IMR-90 (cell line): ENCODE measurements at regions not wholly inside any gene's neighbourhood (a gene's known extent, or its start where the extent isn't known, plus 50 kb on each side); places are given as distances from the start of the nearest gene placed in this dataset.

Experiments
- ATAC-seq: fragments of 200-7000 bp; cut with Tn5 transposase; 2 replicates; pipeline ENCODE4 v1.9.1; 2020; ENCODE audit warnings: low read depth, mild to moderate bottlenecking, moderate library complexity
- BruUV-seq: library from RNA; stranded (reverse); fragments of 400-500 nt; replicated peaks from 2 replicates; lab custom pipeline; 2021; lab: Mats Ljungman, UMichigan
- CTCF ChIA-PET: fragments of 300-600 bp; formaldehyde crosslinking; extraction: SDS; loops from one replicate; lab custom pipeline; 2021; ENCODE audit warnings: antibody characterized with exemption; lab: Yijun Ruan, JAX
- POLR2A ChIA-PET: fragments of 300-600 bp; sonication (Branson Sonifier 250); formaldehyde crosslinking; loops from one replicate; lab custom pipeline; 2022; ENCODE audit warnings: antibody characterized with exemption; ENCODE audit not compliant: unreplicated experiment; lab: Charles Lee
- DNase-seq: peaks from one replicate; pipeline ENCODE4 v3.0.0; 2013
- H2AFZ ChIP-seq: replicated peaks from 2 replicates; pipeline ENCODE3; 2013; ENCODE audit warnings: low read length, mild to moderate bottlenecking; ENCODE audit not compliant: poor library complexity
- H2AK5ac ChIP-seq: 2 replicates; pipeline ENCODE4 v1.6.1; 2013; ENCODE audit warnings: low read depth, low read length, inconsistent platforms
- H2AK9ac ChIP-seq: replicated peaks from 2 replicates; pipeline ENCODE3; 2013; ENCODE audit warnings: mild to moderate bottlenecking, low read depth, low read length, moderate library complexity; ENCODE audit not compliant: poor library complexity
- H2BK120ac ChIP-seq: 2 replicates; pipeline ENCODE4 v1.6.1; 2013; ENCODE audit warnings: low read depth, low read length, inconsistent platforms
- H2BK15ac ChIP-seq: 3 replicates; pipeline ENCODE4 v1.6.1; 2013; ENCODE audit warnings: low read depth, low read length, inconsistent platforms
- H2BK20ac ChIP-seq: 2 replicates; pipeline ENCODE4 v1.6.1; 2013; ENCODE audit warnings: low read depth, mild to moderate bottlenecking, inconsistent platforms, low read length, moderate library complexity
- H2BK5ac ChIP-seq: 2 replicates; pipeline ENCODE4 v1.6.1; 2013; ENCODE audit warnings: mild to moderate bottlenecking, low read depth, low read length, inconsistent platforms; ENCODE audit not compliant: poor library complexity, severe bottlenecking
- H3K14ac ChIP-seq: replicated peaks from 2 replicates; pipeline ENCODE4 v1.6.1; 2013; ENCODE audit warnings: low read depth, low read length, inconsistent platforms
- H3K18ac ChIP-seq: 2 replicates; pipeline ENCODE4 v1.6.1; 2013; ENCODE audit warnings: low read depth, low read length, control low read depth
- H3K23ac ChIP-seq: 2 replicates; pipeline ENCODE4 v1.6.1; 2013; ENCODE audit warnings: low read depth, low read length, inconsistent platforms
- H3K27ac ChIP-seq: 2 replicates; pipeline ENCODE4 v1.5.1; 2013; ENCODE audit warnings: mild to moderate bottlenecking, control low read depth, low read length; ENCODE audit not compliant: insufficient read depth
- H3K27me3 ChIP-seq: 2 replicates; pipeline ENCODE4 v1.6.1; 2013; ENCODE audit warnings: low read length; ENCODE audit not compliant: control insufficient read depth, insufficient read depth
- H3K36me3 ChIP-seq: 2 replicates; pipeline ENCODE4 v1.6.1; 2013; ENCODE audit warnings: low read length, mixed read lengths; ENCODE audit not compliant: control insufficient read depth, insufficient read depth
- H3K4ac ChIP-seq: 2 replicates; pipeline ENCODE4 v1.6.1; 2013; ENCODE audit warnings: low read depth, low read length, inconsistent platforms
- H3K4me1 ChIP-seq: 2 replicates; pipeline ENCODE4 v1.6.1; 2013; ENCODE audit warnings: low read length, mixed read lengths; ENCODE audit not compliant: control insufficient read depth, insufficient read depth
- H3K4me2 ChIP-seq: 2 replicates; pipeline ENCODE4 v1.6.1; 2013; ENCODE audit warnings: low read depth, mild to moderate bottlenecking, control low read depth, low read length, moderate library complexity
- H3K4me3 ChIP-seq: 2 replicates; pipeline ENCODE4 v1.5.1; 2013; ENCODE audit warnings: low read depth, mild to moderate bottlenecking, control low read depth, low read length, moderate library complexity; ENCODE audit not compliant: insufficient read depth
- H3K56ac ChIP-seq: 2 replicates; pipeline ENCODE4 v1.6.1; 2013; ENCODE audit warnings: low read length, inconsistent platforms; ENCODE audit not compliant: insufficient read depth; ENCODE audit errors: extremely low read depth
- H3K79me1 ChIP-seq, 2 experiments: 2 replicates each; pipeline ENCODE4 v1.6.1; 2013; ENCODE audit warnings: low read length in 2 of 2, inconsistent platforms in 1 of 2, low read depth in 1 of 2
- H3K9ac ChIP-seq: 2 replicates; pipeline ENCODE4 v1.6.1; 2013; ENCODE audit warnings: low read depth, low read length, control low read depth
- H3K9me1 ChIP-seq: 2 replicates; pipeline ENCODE4 v1.6.1; 2013; ENCODE audit warnings: low read length, inconsistent platforms; ENCODE audit not compliant: insufficient read depth
- H3K9me3 ChIP-seq: 2 replicates; pipeline ENCODE4 v1.6.1; 2013; ENCODE audit warnings: low read length; ENCODE audit not compliant: control insufficient read depth, insufficient read depth
- H4K20me1 ChIP-seq: 2 replicates; pipeline ENCODE4 v1.6.1; 2013; ENCODE audit warnings: low read length, inconsistent platforms; ENCODE audit not compliant: insufficient read depth
- H4K5ac ChIP-seq: 2 replicates; pipeline ENCODE4 v1.6.1; 2013; ENCODE audit warnings: mild to moderate bottlenecking, low read depth, low read length, control low read depth
- H4K8ac ChIP-seq, 2 experiments: 2 replicates each; pipeline ENCODE4 v1.6.1; 2013; ENCODE audit warnings: low read depth in 2 of 2, low read length in 2 of 2, control low read depth in 1 of 2, inconsistent platforms in 1 of 2
- H4K91ac ChIP-seq: 2 replicates; pipeline ENCODE4 v1.6.1; 2013; ENCODE audit warnings: low read depth, low read length, inconsistent platforms; ENCODE audit not compliant: insufficient read depth
- BHLHE40 ChIP-seq: fragments of 150-350 bp; IDR thresholded peaks from 2 replicates; pipeline ENCODE4 v1.6.1; 2016; ENCODE audit warnings: mild to moderate bottlenecking, low read depth, low read length
- CEBPB ChIP-seq: IDR thresholded peaks from 2 replicates; pipeline ENCODE4 v1.6.1; 2012; ENCODE audit warnings: low read depth, low read length, improper control_type of control experiment
- CHD1 ChIP-seq: IDR thresholded peaks from 2 replicates; pipeline ENCODE4 v1.6.1; 2012; ENCODE audit warnings: low read depth, low read length, improper control_type of control experiment
- FOS ChIP-seq: fragments of 150-350 bp; IDR thresholded peaks from 2 replicates; pipeline ENCODE4 v1.6.1; 2016; ENCODE audit warnings: low read depth, low read length
- MAFK ChIP-seq: IDR thresholded peaks from 2 replicates; pipeline ENCODE4 v1.6.1; 2012; ENCODE audit warnings: low read depth, low read length, improper control_type of control experiment
- MAZ ChIP-seq: IDR thresholded peaks from 2 replicates; pipeline ENCODE4 v1.6.1; 2012; ENCODE audit warnings: low read depth, mild to moderate bottlenecking, low read length, improper control_type of control experiment, moderate library complexity, borderline replicate concordance
- MXI1 ChIP-seq: IDR thresholded peaks from 2 replicates; pipeline ENCODE4 v1.6.1; 2012; ENCODE audit warnings: low read depth, mild to moderate bottlenecking, low read length, moderate library complexity, borderline replicate concordance
- NFE2L2 ChIP-seq: fragments of 150-350 bp; IDR thresholded peaks from 2 replicates; pipeline ENCODE4 v1.6.1; 2016; ENCODE audit warnings: low read depth, mild to moderate bottlenecking, low read length
- POLR2A ChIP-seq: IDR thresholded peaks from 2 replicates; pipeline ENCODE4 v1.6.1; 2012; ENCODE audit warnings: mild to moderate bottlenecking, low read depth, low read length
- RAD21 ChIP-seq: IDR thresholded peaks from 2 replicates; pipeline ENCODE4 v1.6.1; 2012; ENCODE audit warnings: low read length, improper control_type of control experiment
- RCOR1 ChIP-seq: IDR thresholded peaks from 2 replicates; pipeline ENCODE4 v1.6.1; 2012; ENCODE audit warnings: mild to moderate bottlenecking, low read length, improper control_type of control experiment; ENCODE audit not compliant: insufficient replicate concordance
- RFX5 ChIP-seq: IDR thresholded peaks from 2 replicates; pipeline ENCODE4 v1.8.0; 2012; ENCODE audit warnings: low read depth, mild to moderate bottlenecking, low read length, moderate library complexity
- SMC3 ChIP-seq: fragments of 150-350 bp; IDR thresholded peaks from 2 replicates; pipeline ENCODE4 v1.6.1; 2016; ENCODE audit warnings: low read depth, mild to moderate bottlenecking, antibody characterized with exemption, low read length, moderate library complexity
- WGBS, 2 experiments: methylation state at CpG; one replicate each; pipeline versions ENCODE4 v1.1.5 to v1.1.7; 2013; ENCODE audit warnings: missing lambda C conversion rate in 2 of 2; ENCODE audit not compliant: insufficient read length in 1 of 2; ENCODE audit errors: extremely low coverage in 2 of 2; 5-methylcytosine and 5-hydroxymethylcytosine counted together
- dilution Hi-C: fragments of 300-500 bp; cut with HindIII; formaldehyde crosslinking; loops from one replicate; pipeline ENCODE4 v1.14.3; 2018; ENCODE audit warnings: low sequenced_read_pairs; ENCODE audit not compliant: unreplicated experiment
- in situ Hi-C: fragments of 300-500 bp; cut with MboI; formaldehyde crosslinking; loops from 3 replicates; pipeline ENCODE4 v1.14.3; 2019; ENCODE audit warnings: low sequenced_read_pairs, inconsistent platforms, mixed read lengths
- intact Hi-C: fragments of 100-400 bp; cut with micrococcal nuclease; formaldehyde crosslinking; loops from 2 replicates; pipeline ENCODE4 v1.10.0; 2022
- TF ChIP-seq, protein P1 (sequence below): fragments of 150-350 bp; IDR thresholded peaks from 2 replicates; pipeline ENCODE4 v1.6.1; 2017; ENCODE audit warnings: mild to moderate bottlenecking, antibody characterized with exemption, low read length, low read depth
- TF ChIP-seq, protein P2 (sequence below): conservative IDR thresholded peaks from 2 replicates; pipeline ENCODE4 v1.5.1; 2012; ENCODE audit warnings: mild to moderate bottlenecking, low read depth, low read length, improper control_type of control experiment
- TF ChIP-seq, protein P3 (sequence below): fragments of 150-350 bp; IDR thresholded peaks from 2 replicates; pipeline ENCODE4 v1.6.1; 2016; ENCODE audit warnings: low read depth, mild to moderate bottlenecking, low read length, moderate library complexity, borderline replicate concordance

DNA sequence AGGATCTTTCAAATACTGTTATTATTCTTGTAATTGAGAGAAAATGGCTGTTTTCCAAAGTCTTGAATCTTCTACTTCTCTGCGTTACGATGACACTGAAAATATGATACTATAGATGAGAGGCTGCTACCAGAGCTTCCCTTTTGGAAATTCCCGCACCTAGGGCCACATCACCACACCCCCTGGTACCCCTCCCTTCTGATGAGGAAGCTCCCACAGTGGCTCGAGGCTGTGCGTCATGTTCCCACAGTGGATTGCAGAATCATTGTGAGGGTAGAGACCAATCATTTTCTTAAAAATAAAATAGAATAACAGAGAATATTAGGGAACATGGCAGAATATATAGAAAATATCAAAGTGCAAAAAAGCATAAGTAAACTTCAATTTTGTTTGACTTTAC is 268.9 kb upstream of the SMIM21 start:
- Histone ChIP-seq H2BK120ac (no peak overlapping the region), H3K18ac (no peak overlapping the region), H4K20me1 (no peaks in the 10 kb centered on the region), H3K36me3 (no peaks in the 10 kb centered on the region), H2BK5ac (no peak overlapping the region), H2BK15ac (no peak overlapping the region), H3K27me3 (no peaks in the 10 kb centered on the region; the same call in 1 of the 2 replicates), H3K79me1 (no peaks in the 10 kb centered on the region), H4K8ac (no peak overlapping the region), H3K4ac (no peak overlapping the region), H2BK20ac (no peak overlapping the region), H3K9me3 (no peaks in the 10 kb centered on the region), H3K23ac (no peak overlapping the region), H3K4me2 (no peak overlapping the region), H3K14ac (no peak overlapping the region), H3K4me3 (no peak overlapping the region), H4K5ac (no peak overlapping the region), H3K9me1 (no peaks in the 10 kb centered on the region), H2AK5ac (no peak overlapping the region), H2AFZ (no peak overlapping the region), H4K91ac (no peak overlapping the region), H3K9ac (no peak overlapping the region), H2AK9ac (no peak overlapping the region), H3K27ac (no peak overlapping the region), H3K4me1 (no peaks in the 10 kb centered on the region), H3K56ac (no peak overlapping the region)
- dilution Hi-C loops: no loop called here
- no CpG with 5 or more reads among the region's 5 CpGs for WGBS, 2 experiments
- TF ChIP-seq MAZ (no peak), NFE2L2 (no peak), RCOR1 (no peak), MXI1 (no peak), FOS (no peak), CHD1 (no peak), BHLHE40 (no peak), RFX5 (no peak), SMC3 (no peak), POLR2A (no peak), RAD21 (no peak), MAFK (no peak), CEBPB (no peak)
- TF ChIP-seq, protein P1, sequence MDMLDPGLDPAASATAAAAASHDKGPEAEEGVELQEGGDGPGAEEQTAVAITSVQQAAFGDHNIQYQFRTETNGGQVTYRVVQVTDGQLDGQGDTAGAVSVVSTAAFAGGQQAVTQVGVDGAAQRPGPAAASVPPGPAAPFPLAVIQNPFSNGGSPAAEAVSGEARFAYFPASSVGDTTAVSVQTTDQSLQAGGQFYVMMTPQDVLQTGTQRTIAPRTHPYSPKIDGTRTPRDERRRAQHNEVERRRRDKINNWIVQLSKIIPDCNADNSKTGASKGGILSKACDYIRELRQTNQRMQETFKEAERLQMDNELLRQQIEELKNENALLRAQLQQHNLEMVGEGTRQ: no peak
- TF ChIP-seq, protein P2, sequence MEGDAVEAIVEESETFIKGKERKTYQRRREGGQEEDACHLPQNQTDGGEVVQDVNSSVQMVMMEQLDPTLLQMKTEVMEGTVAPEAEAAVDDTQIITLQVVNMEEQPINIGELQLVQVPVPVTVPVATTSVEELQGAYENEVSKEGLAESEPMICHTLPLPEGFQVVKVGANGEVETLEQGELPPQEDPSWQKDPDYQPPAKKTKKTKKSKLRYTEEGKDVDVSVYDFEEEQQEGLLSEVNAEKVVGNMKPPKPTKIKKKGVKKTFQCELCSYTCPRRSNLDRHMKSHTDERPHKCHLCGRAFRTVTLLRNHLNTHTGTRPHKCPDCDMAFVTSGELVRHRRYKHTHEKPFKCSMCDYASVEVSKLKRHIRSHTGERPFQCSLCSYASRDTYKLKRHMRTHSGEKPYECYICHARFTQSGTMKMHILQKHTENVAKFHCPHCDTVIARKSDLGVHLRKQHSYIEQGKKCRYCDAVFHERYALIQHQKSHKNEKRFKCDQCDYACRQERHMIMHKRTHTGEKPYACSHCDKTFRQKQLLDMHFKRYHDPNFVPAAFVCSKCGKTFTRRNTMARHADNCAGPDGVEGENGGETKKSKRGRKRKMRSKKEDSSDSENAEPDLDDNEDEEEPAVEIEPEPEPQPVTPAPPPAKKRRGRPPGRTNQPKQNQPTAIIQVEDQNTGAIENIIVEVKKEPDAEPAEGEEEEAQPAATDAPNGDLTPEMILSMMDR: no peak
- TF ChIP-seq, protein P3, sequence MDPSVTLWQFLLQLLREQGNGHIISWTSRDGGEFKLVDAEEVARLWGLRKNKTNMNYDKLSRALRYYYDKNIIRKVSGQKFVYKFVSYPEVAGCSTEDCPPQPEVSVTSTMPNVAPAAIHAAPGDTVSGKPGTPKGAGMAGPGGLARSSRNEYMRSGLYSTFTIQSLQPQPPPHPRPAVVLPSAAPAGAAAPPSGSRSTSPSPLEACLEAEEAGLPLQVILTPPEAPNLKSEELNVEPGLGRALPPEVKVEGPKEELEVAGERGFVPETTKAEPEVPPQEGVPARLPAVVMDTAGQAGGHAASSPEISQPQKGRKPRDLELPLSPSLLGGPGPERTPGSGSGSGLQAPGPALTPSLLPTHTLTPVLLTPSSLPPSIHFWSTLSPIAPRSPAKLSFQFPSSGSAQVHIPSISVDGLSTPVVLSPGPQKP: no peak
- intact Hi-C loops: no loop called here
- DNase-seq: no peak
- CTCF ChIA-PET: interaction anchor here (0.7 kb wide), 1 partner anchor 188 kb away, joined by 4 read pairs; no protein-coding TSS in a partner anchor
- POLR2A ChIA-PET: interaction anchor here (0.6 kb wide), 1 partner anchor 780 kb away, joined by 3 read pairs; no protein-coding TSS in a partner anchor
- in situ Hi-C loops: no loop called here
- BruUV-seq: no TSS peak
- no peak for ATAC-seq
